Smooth muscle cell (in vitro differentiated cells): ENCODE measurements at regions not wholly inside any gene's neighbourhood (a gene's known extent, or its start where the extent isn't known, plus 50 kb on each side); places are given as distances from the start of the nearest gene placed in this dataset.

Experiments used
- DNase-seq: peaks from one replicate; lab custom pipeline; 2025; ENCODE audit not compliant: unreplicated experiment; lab: John Stamatoyannopoulos, UW
- H2AFZ ChIP-seq: fragments of 200-600 bp; sonication (generic); 2 replicates; pipeline ENCODE4 v1.6.0; 2016; ENCODE audit warnings: antibody characterized with exemption, low read depth, mild to moderate bottlenecking
- H3F3A ChIP-seq: fragments of 200-600 bp; sonication (generic); 2 replicates; pipeline ENCODE4 v1.6.0; 2017; ENCODE audit warnings: antibody characterized with exemption, low read depth
- H3K27ac ChIP-seq: fragments of 200-600 bp; sonication (generic); 2 replicates; pipeline ENCODE4 v1.5.1; 2016; ENCODE audit warnings: low read depth, mild to moderate bottlenecking
- H3K27me3 ChIP-seq: fragments of 200-600 bp; sonication (generic); 2 replicates; pipeline ENCODE4 v1.6.1; 2016; ENCODE audit warnings: low read depth, mild to moderate bottlenecking
- H3K36me3 ChIP-seq: fragments of 200-600 bp; sonication (generic); 2 replicates; pipeline ENCODE4 v1.5.1; 2016; ENCODE audit warnings: low read depth
- H3K4me1 ChIP-seq: fragments of 200-600 bp; sonication (generic); 2 replicates; pipeline ENCODE4 v1.5.1; 2016; ENCODE audit warnings: low read depth
- H3K4me2 ChIP-seq: fragments of 200-600 bp; sonication (generic); 2 replicates; pipeline ENCODE4 v1.6.0; 2016; ENCODE audit warnings: mild to moderate bottlenecking
- H3K4me3 ChIP-seq: fragments of 200-600 bp; sonication (generic); 2 replicates; pipeline ENCODE4 v1.5.1; 2016; ENCODE audit warnings: mild to moderate bottlenecking
- H3K79me2 ChIP-seq: fragments of 200-600 bp; sonication (generic); 2 replicates; pipeline ENCODE4 v1.6.0; 2016; ENCODE audit warnings: low read depth, mild to moderate bottlenecking
- H3K9ac ChIP-seq: fragments of 200-600 bp; sonication (generic); 2 replicates; pipeline ENCODE4 v1.6.0; 2016; ENCODE audit warnings: low read depth
- H3K9me3 ChIP-seq: fragments of 200-600 bp; sonication (generic); replicated peaks from 2 replicates; pipeline ENCODE4 v1.5.1; 2016; ENCODE audit warnings: low read depth
- H4K20me1 ChIP-seq: fragments of 200-600 bp; sonication (generic); 2 replicates; pipeline ENCODE4 v1.6.0; 2016; ENCODE audit warnings: low read depth
- CTCF ChIP-seq: fragments of 200-600 bp; sonication (generic); IDR thresholded peaks from 2 replicates; pipeline ENCODE4 v1.5.1; 2017; ENCODE audit warnings: borderline replicate concordance, mild to moderate bottlenecking, antibody characterized with exemption; ENCODE audit not compliant: insufficient read depth, poor library complexity, severe bottlenecking
- WGBS: methylation state at CpG from one replicate; pipeline ENCODE4 v1.1.7; 2016; ENCODE audit warnings: low lambda C conversion rate; 5-methylcytosine and 5-hydroxymethylcytosine counted together

GRCh38 chr14:76666746-76667145 lies 94.5 kb upstream of the VASH1 start:
- Histone ChIP-seq H3K4me1 (peaks cover 7% of the 10 kb centered on the region), H3K79me2 (no peaks in the 10 kb centered on the region), H3K27me3 (no peaks in the 10 kb centered on the region), H3K9me3 (no peaks in the 10 kb centered on the region), H3K4me2 (no peak overlapping the region), H2AFZ (no peak overlapping the region), H3F3A (no peaks in the 10 kb centered on the region), H3K9ac (no peak overlapping the region), H3K27ac (no peak overlapping the region), H4K20me1 (no peaks in the 10 kb centered on the region), H3K36me3 (no peaks in the 10 kb centered on the region), H3K4me3 (no peak overlapping the region)
- 57% methylated on average over 5 of the region's 5 CpGs for WGBS
- TF ChIP-seq CTCF, result no peak
- DNase-seq, result no peak

DNA sequence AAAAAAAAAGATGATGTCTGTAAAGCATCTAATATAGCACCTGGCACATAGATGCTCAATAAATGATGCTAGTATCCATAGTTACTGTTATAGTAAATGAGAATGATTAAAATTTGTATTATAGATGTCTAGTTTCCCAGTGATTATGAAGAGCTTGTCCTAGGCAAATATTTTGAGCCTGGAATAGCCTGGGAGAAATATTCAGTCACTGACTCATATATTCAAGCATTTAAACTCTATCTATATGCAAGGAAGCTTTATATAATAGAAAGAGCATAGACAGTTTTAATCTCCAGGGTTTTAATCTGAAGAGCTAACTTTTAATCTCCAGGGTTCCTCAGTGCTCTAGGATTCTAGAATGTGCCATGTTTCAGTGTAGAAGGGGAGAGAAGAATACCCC lies 91.5 kb upstream of the VASH1 start:
- no peak overlapping the region for H3K27ac ChIP-seq
- no peaks in the 10 kb centered on the region for H4K20me1 ChIP-seq
- H3K4me3 ChIP-seq, result no peak overlapping the region
- no peaks in the 10 kb centered on the region for H3K9me3 ChIP-seq
- no peak overlapping the region for H3K9ac ChIP-seq
- H3K27me3 ChIP-seq, result no peaks in the 10 kb centered on the region
- no peak overlapping the region for H3K4me2 ChIP-seq
- DNase-seq, result no peak
- H3K4me1 ChIP-seq, result peaks cover 7% of the 10 kb centered on the region
- H2AFZ ChIP-seq, result no peak overlapping the region
- no peaks in the 10 kb centered on the region for H3K79me2 ChIP-seq
- H3K36me3 ChIP-seq, result no peaks in the 10 kb centered on the region
- no peak for TF ChIP-seq CTCF
- no peaks in the 10 kb centered on the region for H3F3A ChIP-seq

DNA sequence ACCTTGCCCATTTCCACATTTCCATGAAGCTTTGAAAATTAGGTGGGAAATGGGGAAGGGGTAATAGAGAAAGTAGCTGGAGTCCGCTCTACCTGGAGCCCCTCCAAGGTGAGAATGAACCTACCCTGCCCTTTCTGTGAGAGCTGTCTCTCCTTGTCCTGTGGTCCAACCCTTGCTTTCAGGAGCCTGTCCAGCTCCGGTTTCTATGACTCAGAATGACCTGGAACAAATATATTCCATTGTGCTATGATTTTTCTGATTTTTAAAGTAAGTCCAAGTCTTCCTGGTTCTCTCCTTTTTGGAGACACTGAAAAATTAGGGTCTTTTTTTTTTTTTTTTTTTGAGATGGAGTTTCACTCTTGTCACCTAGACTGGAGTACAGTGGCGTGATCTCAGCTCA lies 89.1 kb upstream of the VASH1 start:
- H3K9ac ChIP-seq, result no peak overlapping the region
- H3K27ac ChIP-seq, result no peak overlapping the region
- no peak overlapping the region for H3K4me2 ChIP-seq
- H3K9me3 ChIP-seq, result no peaks in the 10 kb centered on the region
- H3K4me1 ChIP-seq, result no peaks in the 10 kb centered on the region
- H3K36me3 ChIP-seq, result no peaks in the 10 kb centered on the region
- H2AFZ ChIP-seq, result no peak overlapping the region
- TF ChIP-seq CTCF, result no peak
- 88% methylated on average over 3 of the region's 3 CpGs for WGBS
- no peaks in the 10 kb centered on the region for H3K79me2 ChIP-seq
- H3K4me3 ChIP-seq, result no peak overlapping the region
- no peaks in the 10 kb centered on the region for H3F3A ChIP-seq
- no peak for DNase-seq
- H4K20me1 ChIP-seq, result no peaks in the 10 kb centered on the region
- H3K27me3 ChIP-seq, result no peaks in the 10 kb centered on the region

GRCh38 chr14:76673261-76673660 lies 88.0 kb upstream of the VASH1 start:
- Histone ChIP-seq H3K4me1 (no peaks in the 10 kb centered on the region), H3K27ac (no peak overlapping the region), H3F3A (no peaks in the 10 kb centered on the region), H3K9ac (no peak overlapping the region), H3K9me3 (no peaks in the 10 kb centered on the region), H3K36me3 (no peaks in the 10 kb centered on the region), H4K20me1 (no peaks in the 10 kb centered on the region), H3K4me2 (no peak overlapping the region), H3K79me2 (no peaks in the 10 kb centered on the region), H2AFZ (no peak overlapping the region), H3K27me3 (no peaks in the 10 kb centered on the region), H3K4me3 (no peak overlapping the region)
- 97% methylated on average over 3 of the region's 3 CpGs for WGBS
- no peak for TF ChIP-seq CTCF
- DNase-seq, result no peak
